GM19043 (cell line): ENCODE measurements at regions not wholly inside any gene's neighbourhood (a gene's known extent, or its start where the extent isn't known, plus 50 kb on each side); places are given as distances from the start of the nearest gene placed in this dataset.

ENCODE experiments used
- ATAC-seq: cut with Tn5 transposase; IDR thresholded peaks from one replicate; pipeline ENCODE4 v1.9.1; 2021; ENCODE audit warnings: low read depth; ENCODE audit not compliant: unreplicated experiment

GRCh38 chr13:103799028-103799427 is 732.8 kb upstream of the SLC10A2 start:
- ATAC-seq: no peak

GRCh38 chr13:103795892-103796478 is 729.8 kb upstream of the SLC10A2 start:
- ATAC-seq: no peak

GRCh38 chr13:103794526-103794925 is 728.3 kb upstream of the SLC10A2 start:
- ATAC-seq: no peak

- ATAC-seq: no peak
Observed at GRCh38 chr13:103788061-103788652, 721.9 kb upstream of the SLC10A2 start.

GRCh38 chr13:103772576-103772975 is 706.4 kb upstream of the SLC10A2 start:
- ATAC-seq: no peak

GRCh38 chr13:103762523-103762922 is 696.3 kb upstream of the SLC10A2 start:
- no peak for ATAC-seq

GRCh38 chr13:103759361-103759760 is 693.1 kb upstream of the SLC10A2 start:
- ATAC-seq: no peak

GRCh38 chr13:103758222-103758621 is 692.0 kb upstream of the SLC10A2 start:
- ATAC-seq: no peak

- no peak for ATAC-seq
Observed at GRCh38 chr13:103757361-103757760, 691.1 kb upstream of the SLC10A2 start.

GRCh38 chr13:103754783-103755182 is 688.6 kb upstream of the SLC10A2 start:
- no peak for ATAC-seq

GRCh38 chr13:103734837-103735236 is 668.6 kb upstream of the SLC10A2 start:
- ATAC-seq: no peak

- ATAC-seq: no peak
Observed at GRCh38 chr13:103731959-103732358, 665.7 kb upstream of the SLC10A2 start.

- no peak for ATAC-seq
Observed at GRCh38 chr13:103730407-103730806, 664.2 kb upstream of the SLC10A2 start.

- ATAC-seq: no peak
Observed at GRCh38 chr13:103726808-103727207, 660.6 kb upstream of the SLC10A2 start.

GRCh38 chr13:103716718-103717117 is 650.5 kb upstream of the SLC10A2 start:
- ATAC-seq: no peak

- no peak for ATAC-seq
Observed at GRCh38 chr13:103715335-103715734, 649.1 kb upstream of the SLC10A2 start.

- no peak for ATAC-seq
Observed at GRCh38 chr13:103703246-103703645, 637.0 kb upstream of the SLC10A2 start.

- no peak for ATAC-seq
Observed at GRCh38 chr13:103698000-103698399, 631.8 kb upstream of the SLC10A2 start.

- ATAC-seq: no peak
Observed at GRCh38 chr13:103695320-103695719, 629.1 kb upstream of the SLC10A2 start.

- no peak for ATAC-seq
Observed at GRCh38 chr13:103694471-103694870, 628.3 kb upstream of the SLC10A2 start.

- no peak for ATAC-seq
Observed at GRCh38 chr13:103694033-103694432, 627.8 kb upstream of the SLC10A2 start.

- ATAC-seq: no peak
Observed at GRCh38 chr13:103692442-103692841, 626.2 kb upstream of the SLC10A2 start.

- ATAC-seq: no peak
Observed at GRCh38 chr13:103676329-103676728, 610.1 kb upstream of the SLC10A2 start.
